Coronary artery (tissue), 2 donors: ENCODE measurements at regions not wholly inside any gene's neighbourhood (a gene's known extent, or its start where the extent isn't known, plus 50 kb on each side); places are given as distances from the start of the nearest gene placed in this dataset.

Source experiments
- DNase-seq: peaks from one replicate; pipeline ENCODE4 v3.0.0-alpha.2; 2017; ENCODE audit warnings: low spot score
- H3K27ac ChIP-seq, 2 donors: fragments of 200-600 bp; sonication (generic); one replicate each; pipeline ENCODE4 v1.5.1; 2016 to 2019
- H3K4me3 ChIP-seq: fragments of 200-600 bp; sonication (generic); 2 replicates; pipeline ENCODE4 v1.5.1; 2016; ENCODE audit warnings: mild to moderate bottlenecking, moderate library complexity
- TF ChIP-seq, protein P1 (sequence below): fragments of 200-600 bp; sonication (generic); IDR thresholded peaks from one replicate; pipeline ENCODE4 v1.5.1; 2019; ENCODE audit warnings: antibody characterized with exemption

GRCh38 chr9:115941561-115942315, 211.9 kb upstream of the PAPPA start:
- no peak overlapping the region for H3K27ac ChIP-seq
- no peak for DNase-seq
- TF ChIP-seq, protein P1, sequence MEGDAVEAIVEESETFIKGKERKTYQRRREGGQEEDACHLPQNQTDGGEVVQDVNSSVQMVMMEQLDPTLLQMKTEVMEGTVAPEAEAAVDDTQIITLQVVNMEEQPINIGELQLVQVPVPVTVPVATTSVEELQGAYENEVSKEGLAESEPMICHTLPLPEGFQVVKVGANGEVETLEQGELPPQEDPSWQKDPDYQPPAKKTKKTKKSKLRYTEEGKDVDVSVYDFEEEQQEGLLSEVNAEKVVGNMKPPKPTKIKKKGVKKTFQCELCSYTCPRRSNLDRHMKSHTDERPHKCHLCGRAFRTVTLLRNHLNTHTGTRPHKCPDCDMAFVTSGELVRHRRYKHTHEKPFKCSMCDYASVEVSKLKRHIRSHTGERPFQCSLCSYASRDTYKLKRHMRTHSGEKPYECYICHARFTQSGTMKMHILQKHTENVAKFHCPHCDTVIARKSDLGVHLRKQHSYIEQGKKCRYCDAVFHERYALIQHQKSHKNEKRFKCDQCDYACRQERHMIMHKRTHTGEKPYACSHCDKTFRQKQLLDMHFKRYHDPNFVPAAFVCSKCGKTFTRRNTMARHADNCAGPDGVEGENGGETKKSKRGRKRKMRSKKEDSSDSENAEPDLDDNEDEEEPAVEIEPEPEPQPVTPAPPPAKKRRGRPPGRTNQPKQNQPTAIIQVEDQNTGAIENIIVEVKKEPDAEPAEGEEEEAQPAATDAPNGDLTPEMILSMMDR = no peak
- H3K4me3 ChIP-seq = no peak overlapping the region

GRCh38 chr9:115943431-115944165, 210.0 kb upstream of the PAPPA start:
- peak overlapping the region; percentile 37 for H3K4me3 ChIP-seq
- DNase-seq = no peak
- peak overlapping the region; percentile 62 to 86 for H3K27ac ChIP-seq
- TF ChIP-seq, protein P1 = no peak

GRCh38 chr9:115944166-115944948, 209.2 kb upstream of the PAPPA start:
- DNase-seq = peak; percentile 95
- TF ChIP-seq, protein P1 = no peak
- Histone ChIP-seq H3K27ac (peak overlapping the region; percentile 62 to 86), H3K4me3 (peak overlapping the region; percentile 37)

- H3K27ac ChIP-seq = peak overlapping the region; percentile 62 to 86
- H3K4me3 ChIP-seq = peak overlapping the region; percentile 18
- TF ChIP-seq, protein P1 = no peak
- no peak for DNase-seq
Observed at GRCh38 chr9:115945009-115945431, 208.6 kb upstream of the PAPPA start.

DNA sequence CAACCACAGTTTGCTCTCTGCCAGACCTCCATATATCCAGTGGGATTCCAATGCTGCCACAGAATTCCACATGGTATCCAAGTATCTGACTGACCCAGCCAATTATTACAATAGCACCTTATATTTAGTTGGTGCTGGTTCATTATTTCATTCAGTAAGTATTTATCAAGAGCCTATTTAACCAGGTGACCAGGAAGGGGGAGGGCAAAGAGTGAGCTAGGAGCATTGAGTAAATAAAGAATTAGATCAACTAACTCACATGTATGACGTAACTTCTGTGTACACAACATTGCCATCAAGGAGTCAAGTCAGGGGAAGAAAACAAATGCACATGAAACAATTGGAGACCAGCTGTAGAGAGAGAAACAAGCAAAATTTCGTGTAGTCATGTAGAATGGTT, 207.1 kb upstream of the PAPPA start:
- no peak overlapping the region for H3K4me3 ChIP-seq
- H3K27ac ChIP-seq = no peak overlapping the region
- DNase-seq = no peak
- TF ChIP-seq, protein P1 = no peak

- no peak overlapping the region for H3K4me3 ChIP-seq
- no peak for DNase-seq
- TF ChIP-seq, protein P1 = no peak
- H3K27ac ChIP-seq = no peak overlapping the region
Observed at GRCh38 chr9:115951977-115952376, 201.6 kb upstream of the PAPPA start.
